GM12891 (cell line): ENCODE measurements at regions not wholly inside any gene's neighbourhood (a gene's known extent, or its start where the extent isn't known, plus 50 kb on each side); places are given as distances from the start of the nearest gene placed in this dataset.

Experiments
- PAX5 ChIP-seq: IDR thresholded peaks from 2 replicates; pipeline ENCODE4 v1.6.1; 2011; ENCODE audit warnings: low read length, moderate library complexity, mild to moderate bottlenecking; ENCODE audit not compliant: insufficient read depth, severe bottlenecking
- POLR2A ChIP-seq: IDR thresholded peaks from 2 replicates; pipeline ENCODE4 v1.6.1; 2011; ENCODE audit warnings: low read depth, low read length, control low read depth
- POLR2AphosphoS5 ChIP-seq: IDR thresholded peaks from 2 replicates; pipeline ENCODE4 v1.6.1; 2011; ENCODE audit warnings: low read depth, low read length, control low read depth
- POU2F2 ChIP-seq: IDR thresholded peaks from 2 replicates; pipeline ENCODE4 v1.6.1; 2011; ENCODE audit warnings: low read depth, mild to moderate bottlenecking, control low read depth, low read length, moderate library complexity
- SPI1 ChIP-seq: IDR thresholded peaks from 2 replicates; pipeline ENCODE4 v1.6.1; 2011; ENCODE audit warnings: low read depth, low read length, control low read depth
- TAF1 ChIP-seq: IDR thresholded peaks from 2 replicates; pipeline ENCODE4 v1.6.1; 2011; ENCODE audit warnings: low read depth, low read length, control low read depth

GRCh38 chr2:144984038-144984437 lies 464.1 kb upstream of the ZEB2 start:
- TF ChIP-seq POLR2A (no peak), POLR2AphosphoS5 (no peak), POU2F2 (no peak), SPI1 (no peak), TAF1 (no peak), PAX5 (no peak)
